B cell (primary cell): ENCODE measurements at regions not wholly inside any gene's neighbourhood (a gene's known extent, or its start where the extent isn't known, plus 50 kb on each side); places are given as distances from the start of the nearest gene placed in this dataset.

ENCODE experiments used
- ATAC-seq: fragments of 200-7000 bp; cut with Tn5 transposase; one replicate; pipeline ENCODE4 v1.10.0; 2021; ENCODE audit warnings: low read depth, mild to moderate bottlenecking, moderate number of reproducible peaks, moderate library complexity
- CTCF ChIA-PET: fragments of 350-600 bp; sonication (Branson Sonifier 250); formaldehyde crosslinking; loops from one replicate; lab custom pipeline; 2021; ENCODE audit warnings: antibody characterized with exemption, inconsistent platforms; lab: Charles Lee
- POLR2A ChIA-PET: fragments of 350-600 bp; sonication (Branson Sonifier 250); formaldehyde crosslinking; loops from one replicate; lab custom pipeline; 2021; ENCODE audit warnings: antibody characterized with exemption; lab: Charles Lee
- DNase-seq: peaks from one replicate; pipeline ENCODE4 v3.0.0; 2013
- H2AFZ ChIP-seq: 2 replicates; pipeline ENCODE4 v1.6.1; 2012; ENCODE audit warnings: mild to moderate bottlenecking, low read depth, low read length; ENCODE audit not compliant: insufficient read depth, poor library complexity, severe bottlenecking
- H3K27ac ChIP-seq, 2 donors: 1 replicate in 1 of 2; 2 replicates in 1 of 2; pipeline ENCODE4 v1.5.1; 2012 to 2013; ENCODE audit warnings: low read length in 2 of 2, mild to moderate bottlenecking in 2 of 2, moderate library complexity in 1 of 2
- H3K27me3 ChIP-seq, 4 experiments: fragments of 200-600 bp in 1 of 4; sonication (generic) in 1 of 4; replicated peaks in 1 of 4; 1 replicate in 2 of 4; 2 replicates in 2 of 4; pipeline versions ENCODE4 v1.6.1 to v1.7.0; 2013 to 2016; ENCODE audit warnings: low read length in 3 of 4, mild to moderate bottlenecking in 2 of 4, mixed read lengths in 1 of 4, moderate library complexity in 1 of 4; ENCODE audit not compliant: insufficient read depth in 4 of 4, control insufficient read depth in 3 of 4; ENCODE audit errors: control extremely low read depth in 1 of 4
- H3K36me3 ChIP-seq, 2 experiments: replicated peaks in 1 of 2; 1 replicate in 1 of 2; 2 replicates in 1 of 2; pipeline versions ENCODE4 v1.6.1 to v1.7.1; 2013; ENCODE audit warnings: low read length in 1 of 2; ENCODE audit not compliant: insufficient read depth in 2 of 2, control insufficient read depth in 1 of 2; ENCODE audit errors: control extremely low read depth in 1 of 2, extremely low read depth in 1 of 2
- H3K4me1 ChIP-seq, 2 donors: fragments of 200-600 bp in 1 of 2; sonication (generic) in 1 of 2; 1 replicate in 1 of 2; 2 replicates in 1 of 2; pipeline versions ENCODE4 v1.5.1 to v1.6.1; 2013 to 2017; ENCODE audit warnings: low read length in 2 of 2; ENCODE audit not compliant: control insufficient read depth in 2 of 2, insufficient read depth in 2 of 2
- H3K4me2 ChIP-seq: replicated peaks from 2 replicates; pipeline ENCODE3; 2012; ENCODE audit warnings: mild to moderate bottlenecking, low read depth, low read length; ENCODE audit not compliant: poor library complexity, severe bottlenecking
- H3K4me3 ChIP-seq, 5 experiments: fragments of 200-600 bp in 1 of 5; sonication (generic) in 1 of 5; 1 replicate in 3 of 5; 2 replicates in 2 of 5; pipeline versions ENCODE4 v1.5.1 to v1.7.0; 2011 to 2016; ENCODE audit warnings: low read length in 4 of 5, mild to moderate bottlenecking in 4 of 5, low read depth in 2 of 5, control low read depth in 1 of 5, moderate library complexity in 1 of 5; ENCODE audit not compliant: insufficient read depth in 1 of 5; ENCODE audit errors: control extremely low read depth in 1 of 5, extremely low read depth in 1 of 5
- H3K79me2 ChIP-seq: fragments of 200-600 bp; sonication (generic); one replicate; pipeline ENCODE4 v1.6.0; 2016; ENCODE audit warnings: low read length; ENCODE audit not compliant: control insufficient read depth, insufficient read depth
- H3K9ac ChIP-seq: fragments of 200-600 bp; sonication (generic); 2 replicates; pipeline ENCODE4 v1.6.1; 2017; ENCODE audit warnings: mild to moderate bottlenecking, low read length, moderate library complexity
- H3K9me3 ChIP-seq, 3 donors: one replicate each; pipeline versions ENCODE4 v1.6.1 to v1.7.1; 2013; ENCODE audit warnings: low read length in 2 of 3; ENCODE audit not compliant: control insufficient read depth in 2 of 3, insufficient read depth in 1 of 3; ENCODE audit errors: control extremely low read depth in 1 of 3
- H4K20me1 ChIP-seq: 2 replicates; pipeline ENCODE4 v1.6.0; 2012; ENCODE audit warnings: mild to moderate bottlenecking, low read length; ENCODE audit not compliant: insufficient read depth, control insufficient read depth, poor library complexity, severe bottlenecking
- H3K27ac Mint-ChIP-seq: one replicate; pipeline ENCODE4 v1.8.0; 2021; ENCODE audit warnings: mixed read lengths
- H3K27me3 Mint-ChIP-seq: one replicate; pipeline ENCODE4 v1.8.0; 2021; ENCODE audit warnings: mixed read lengths
- H3K4me1 Mint-ChIP-seq: one replicate; pipeline ENCODE4 v1.8.0; 2021; ENCODE audit warnings: mixed read lengths
- H3K4me3 Mint-ChIP-seq: one replicate; pipeline ENCODE4 v1.8.0; 2021; ENCODE audit warnings: mixed read lengths
- H3K9me3 Mint-ChIP-seq: one replicate; pipeline ENCODE4 v1.8.0; 2022; ENCODE audit warnings: mixed read lengths; ENCODE audit not compliant: insufficient read depth
- EZH2 ChIP-seq: IDR thresholded peaks from 2 replicates; pipeline ENCODE4 v1.6.1; 2012; ENCODE audit warnings: borderline replicate concordance, low read depth, mild to moderate bottlenecking, moderate library complexity, low read length; ENCODE audit not compliant: insufficient read depth, poor library complexity, severe bottlenecking
- WGBS: methylation state at CpG from one replicate; pipeline ENCODE4 v1.1.5; 2013; ENCODE audit warnings: missing lambda C conversion rate; ENCODE audit not compliant: insufficient coverage; 5-methylcytosine and 5-hydroxymethylcytosine counted together
- intact Hi-C: fragments of 100-400 bp; cut with micrococcal nuclease; formaldehyde crosslinking; loops from one replicate; pipeline ENCODE4 v1.10.0; 2022
- TF ChIP-seq, protein P1 (sequence below): fragments of 200-600 bp; IDR thresholded peaks from one replicate; pipeline ENCODE4 v1.8.0; 2022; ENCODE audit warnings: antibody characterized with exemption, mild to moderate bottlenecking

DNA sequence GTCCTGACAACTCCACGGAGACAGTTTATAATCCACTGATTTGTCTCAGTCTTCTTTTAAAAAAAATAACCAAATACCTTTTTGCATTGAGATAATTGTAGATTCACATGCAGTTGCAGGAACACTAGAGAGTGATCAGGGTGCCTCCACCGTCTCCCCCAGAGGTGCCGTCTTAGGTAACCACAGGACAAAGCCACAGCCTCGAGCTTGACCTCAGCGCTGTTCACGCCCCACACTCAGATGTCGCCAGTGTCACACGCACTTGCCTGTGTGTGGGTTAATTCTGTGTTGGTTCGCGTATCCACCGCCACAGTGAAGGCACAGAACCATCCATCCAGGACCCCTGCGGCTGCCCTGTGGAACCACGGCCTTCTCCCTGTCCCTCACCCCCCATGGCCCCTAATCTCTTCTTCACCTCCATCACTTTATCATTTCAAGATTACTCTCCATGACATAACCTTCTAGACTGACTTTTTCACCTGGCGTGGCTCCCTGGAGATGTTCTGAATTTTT, 295.0 kb upstream of the HDAC4 start:
- H3K4me3 ChIP-seq: no peak overlapping the region
- H3K27me3 Mint-ChIP-seq: no peaks in the 10 kb centered on the region
- no peak overlapping the region for H2AFZ ChIP-seq
- H3K27me3 ChIP-seq: no peaks in the 10 kb centered on the region
- no peaks in the 10 kb centered on the region for H3K9me3 Mint-ChIP-seq
- no peak overlapping the region for H3K4me3 Mint-ChIP-seq
- no peak for DNase-seq
- H3K27ac Mint-ChIP-seq: no peak overlapping the region
- no peak overlapping the region for H3K4me2 ChIP-seq
- POLR2A ChIA-PET: interaction anchor here (0.5 kb wide), 1 partner anchor 394 kb away, joined by 3 read pairs; no protein-coding TSS in a partner anchor
- no peaks in the 10 kb centered on the region for H4K20me1 ChIP-seq
- intact Hi-C loops: no loop called here
- H3K9me3 ChIP-seq: peaks cover 0 to 4% (median 0%) of the 10 kb centered on the region in 3 donors
- CTCF ChIA-PET: no interaction called here
- no peaks in the 10 kb centered on the region for H3K79me2 ChIP-seq
- H3K4me1 Mint-ChIP-seq: no peaks in the 10 kb centered on the region
- TF ChIP-seq, protein P1, sequence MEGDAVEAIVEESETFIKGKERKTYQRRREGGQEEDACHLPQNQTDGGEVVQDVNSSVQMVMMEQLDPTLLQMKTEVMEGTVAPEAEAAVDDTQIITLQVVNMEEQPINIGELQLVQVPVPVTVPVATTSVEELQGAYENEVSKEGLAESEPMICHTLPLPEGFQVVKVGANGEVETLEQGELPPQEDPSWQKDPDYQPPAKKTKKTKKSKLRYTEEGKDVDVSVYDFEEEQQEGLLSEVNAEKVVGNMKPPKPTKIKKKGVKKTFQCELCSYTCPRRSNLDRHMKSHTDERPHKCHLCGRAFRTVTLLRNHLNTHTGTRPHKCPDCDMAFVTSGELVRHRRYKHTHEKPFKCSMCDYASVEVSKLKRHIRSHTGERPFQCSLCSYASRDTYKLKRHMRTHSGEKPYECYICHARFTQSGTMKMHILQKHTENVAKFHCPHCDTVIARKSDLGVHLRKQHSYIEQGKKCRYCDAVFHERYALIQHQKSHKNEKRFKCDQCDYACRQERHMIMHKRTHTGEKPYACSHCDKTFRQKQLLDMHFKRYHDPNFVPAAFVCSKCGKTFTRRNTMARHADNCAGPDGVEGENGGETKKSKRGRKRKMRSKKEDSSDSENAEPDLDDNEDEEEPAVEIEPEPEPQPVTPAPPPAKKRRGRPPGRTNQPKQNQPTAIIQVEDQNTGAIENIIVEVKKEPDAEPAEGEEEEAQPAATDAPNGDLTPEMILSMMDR: no peak
- no peak for TF ChIP-seq EZH2
- no peaks in the 10 kb centered on the region for H3K36me3 ChIP-seq
- no peaks in the 10 kb centered on the region for H3K4me1 ChIP-seq
- H3K27ac ChIP-seq: no peak overlapping the region
- ATAC-seq: no peak
- WGBS: 85% methylated on average over 7 of the region's 14 CpGs
- H3K9ac ChIP-seq: no peak overlapping the region

DNA sequence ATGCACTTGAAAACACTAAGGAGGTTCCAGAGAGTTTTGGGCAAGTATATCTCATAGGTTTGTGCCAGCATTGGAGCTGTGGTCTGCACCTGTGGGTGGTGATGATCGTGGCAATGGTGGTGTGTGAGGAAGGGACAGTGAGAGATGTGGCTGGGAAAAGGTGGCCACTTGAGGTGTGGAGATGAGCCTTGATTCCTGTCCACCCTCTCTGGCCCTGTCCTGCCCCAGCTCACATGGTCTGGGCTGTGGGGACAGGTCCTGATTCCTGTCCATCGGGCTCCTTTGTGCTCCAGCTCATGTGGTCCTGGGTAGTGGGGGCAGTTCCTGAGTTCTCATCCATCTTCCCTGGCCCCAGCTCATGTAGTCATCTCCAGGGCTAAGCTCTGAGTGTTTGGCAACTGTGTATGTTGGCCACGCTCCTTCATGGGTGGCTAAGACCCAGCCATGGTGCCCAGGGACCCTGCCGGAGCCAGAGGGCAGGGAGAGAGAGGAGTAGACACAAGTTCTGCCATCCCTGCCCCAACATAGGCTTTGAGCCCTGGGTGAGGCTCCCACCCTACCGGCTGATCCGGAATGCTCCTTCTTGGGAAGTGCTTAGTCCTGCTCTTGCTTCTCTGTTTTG, 294.4 kb upstream of the HDAC4 start:
- no peak for ATAC-seq
- Histone ChIP-seq H3K4me2 (no peak overlapping the region), H3K27ac (no peak overlapping the region), H3K36me3 (no peaks in the 10 kb centered on the region), H3K4me1 (no peaks in the 10 kb centered on the region), H3K79me2 (no peaks in the 10 kb centered on the region), H3K9ac (no peak overlapping the region), H3K27me3 (no peaks in the 10 kb centered on the region), H3K9me3 (peaks cover 0 to 4% (median 0%) of the 10 kb centered on the region in 3 donors), H4K20me1 (no peaks in the 10 kb centered on the region), H3K4me3 (no peak overlapping the region), H2AFZ (no peak overlapping the region)
- Mint-ChIP-seq H3K27ac (no peak overlapping the region), H3K4me1 (no peaks in the 10 kb centered on the region), H3K27me3 (no peaks in the 10 kb centered on the region), H3K4me3 (no peak overlapping the region), H3K9me3 (no peaks in the 10 kb centered on the region)
- 90% methylated on average over 5 of the region's 6 CpGs for WGBS
- intact Hi-C loops: no loop called here
- TF ChIP-seq, protein P1: no peak
- no peak for TF ChIP-seq EZH2
- ChIA-PET POLR2A (interaction anchor here (0.5 kb wide), 1 partner anchor 394 kb away, joined by 3 read pairs; no protein-coding TSS in a partner anchor), CTCF (no interaction called here)
- DNase-seq: no peak
